LNCAP (cell line): ENCODE measurements at regions not wholly inside any gene's neighbourhood (a gene's known extent, or its start where the extent isn't known, plus 50 kb on each side); places are given as distances from the start of the nearest gene placed in this dataset.
A peak's percentile ranks its signal among the peaks of the same experiment; 100 is the strongest.

Experiments used
- CTCF ChIP-seq: fragments of 450-650 bp; IDR thresholded peaks from 2 replicates; pipeline ENCODE4 v1.5.1; 2017; ENCODE audit warnings: mild to moderate bottlenecking

GRCh38 chr11:37688456-37688855 lies 1090.4 kb upstream of the RAG2 start:
- TF ChIP-seq CTCF = no peak

GRCh38 chr11:37687130-37687529 lies 1089.1 kb upstream of the RAG2 start:
- no peak for TF ChIP-seq CTCF

GRCh38 chr11:37671321-37671720 lies 1073.3 kb upstream of the RAG2 start:
- no peak for TF ChIP-seq CTCF

- TF ChIP-seq CTCF = no peak
These were observed 1068.9 kb upstream of the RAG2 start for GRCh38 chr11:37666960-37667359.

- TF ChIP-seq CTCF = peak; percentile 55
These were observed 1059.6 kb upstream of the RAG2 start for GRCh38 chr11:37657645-37658044.

GRCh38 chr11:37647767-37648166 lies 1049.7 kb upstream of the RAG2 start:
- no peak for TF ChIP-seq CTCF

- TF ChIP-seq CTCF = no peak
These were observed 1045.9 kb upstream of the RAG2 start for GRCh38 chr11:37643968-37644367.

GRCh38 chr11:37642296-37642695 lies 1044.3 kb upstream of the RAG2 start:
- no peak for TF ChIP-seq CTCF
